ENCODE measurements at regions not wholly inside any gene's neighbourhood (a gene's known extent, or its start where the extent isn't known, plus 50 kb on each side); places are given as distances from the start of the nearest gene placed in this dataset.

GRCh38 chr1:13990939-13991338 is 291.0 kb downstream of the PRDM2 start:
- TF ChIP-seq ZFP82 (CRISPR knock-in tag; IDR thresholded peaks at IDR 0.05; ENCODE audit: borderline replicate concordance) = no peak
- 0 out of 2 replicates have a peak, but pooled peaks have one; percentile 20 for TF ChIP-seq HNF1A (IDR thresholded peaks at IDR 0.05; ENCODE audit: low read depth)
- no peak for TF ChIP-seq HNF1A (CRISPR knock-in tag; IDR thresholded peaks at IDR 0.05; ENCODE audit: borderline replicate concordance)
- H3K9ac ChIP-seq (ENCODE audit: insufficient read depth, low read depth, low read length) = no peak overlapping the region
- intact Hi-C loops (cut with micrococcal nuclease; ENCODE audit: unreplicated experiment) = no loop called here
- ChIA-PET POLR2A (no interaction called here), CTCF (ENCODE audit: low intra/inter-chr PET ratio, low total read pairs) (no interaction called here)
- no peak overlapping the region for H3K4me3 ChIP-seq (replicated peaks in 1 of 3; ENCODE audit: insufficient read depth in 1 of 3, low read depth in 2 of 3, low read length in 3 of 3)
- H3K4me1 ChIP-seq (ENCODE audit: insufficient read depth, low read length) = no peaks in the 10 kb centered on the region
- H3K79me2 ChIP-seq (ENCODE audit: insufficient read depth, low read length) = no peaks in the 10 kb centered on the region
- BruUV-seq (replicated peaks) = no TSS peak
- DNase-seq (ENCODE audit: low spot score) (no peak), FAIRE-seq (no peak), ATAC-seq (no peak)
- H3K4me2 ChIP-seq (ENCODE audit: low read depth, low read length) = no peak overlapping the region
- no peaks in the 10 kb centered on the region for H4K20me1 ChIP-seq (ENCODE audit: insufficient read depth, low read length)
- in situ Hi-C loops (cut with HindIII; ENCODE audit: extremely low pct_ligation_motif_present, low pct_unique_long_range_greater_than_20kb) = no loop called here
- H3K9me3 ChIP-seq (ENCODE audit: low read length) = peaks cover 5% of the 10 kb centered on the region
- no peak overlapping the region for H2AFZ ChIP-seq (ENCODE audit: low read length)
- H3K27ac ChIP-seq (ENCODE audit: extremely low read length, insufficient read depth, low read length) = no peak overlapping the region
- H3K27me3 ChIP-seq (ENCODE audit: control insufficient read depth in 1 of 2, insufficient read depth in 2 of 2, low read length in 2 of 2) = no peaks in the 10 kb centered on the region
- 1% methylated on average over 5 of the region's 5 CpGs for WGBS (ENCODE audit: low lambda C conversion rate)
- H3K36me3 ChIP-seq (replicated peaks in 1 of 2; ENCODE audit: control insufficient read depth in 1 of 2, insufficient read depth in 2 of 2, low read length in 2 of 2) = no peaks in the 10 kb centered on the region
